HG03095 (cell line): ENCODE measurements at regions not wholly inside any gene's neighbourhood (a gene's known extent, or its start where the extent isn't known, plus 50 kb on each side); places are given as distances from the start of the nearest gene placed in this dataset.
"Not testable (repeated sequence)": the region's sequence is repeated elsewhere in the genome, so short reads cannot be mapped to it uniquely, and the experiment has no call there.

Experiments used
- ATAC-seq: cut with Tn5 transposase; IDR thresholded peaks from one replicate; pipeline ENCODE4 v1.9.1; 2021; ENCODE audit warnings: moderate library complexity; ENCODE audit not compliant: unreplicated experiment

DNA sequence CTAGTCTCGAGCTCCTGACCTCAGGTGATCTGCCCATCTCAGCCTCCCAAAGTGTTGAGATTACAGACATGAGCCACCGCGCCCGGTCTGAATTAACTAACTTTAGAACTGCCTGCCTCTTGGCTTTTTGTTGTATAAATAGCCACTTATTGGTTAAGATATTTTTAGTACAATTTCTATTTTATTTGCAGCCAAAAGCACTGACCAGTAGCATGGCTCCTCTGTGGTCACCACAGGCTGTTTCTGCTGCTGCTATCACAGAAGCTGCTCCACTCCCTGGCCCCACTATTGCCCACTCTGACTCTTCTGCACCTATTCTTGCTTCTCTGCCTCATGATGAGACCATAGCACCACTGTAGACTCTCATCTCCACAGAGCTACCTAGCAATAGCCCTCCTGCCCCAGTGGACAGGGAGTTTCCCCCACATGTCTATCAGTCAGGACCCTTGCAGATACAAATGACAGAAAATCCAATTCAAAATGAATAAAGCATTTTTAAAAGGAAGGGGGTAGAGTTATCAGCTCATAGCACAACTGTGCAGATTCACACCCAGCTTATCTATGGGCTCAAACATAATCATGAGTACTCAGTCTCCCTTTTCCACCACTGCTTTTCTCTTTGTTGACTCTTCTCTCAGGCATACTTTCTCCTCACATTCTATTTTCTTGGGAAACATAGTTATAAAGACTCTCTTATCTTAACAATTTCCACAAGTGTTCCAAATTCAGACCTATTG lies 151.8 kb upstream of the EPB41L4A start:
- no peak for ATAC-seq

DNA sequence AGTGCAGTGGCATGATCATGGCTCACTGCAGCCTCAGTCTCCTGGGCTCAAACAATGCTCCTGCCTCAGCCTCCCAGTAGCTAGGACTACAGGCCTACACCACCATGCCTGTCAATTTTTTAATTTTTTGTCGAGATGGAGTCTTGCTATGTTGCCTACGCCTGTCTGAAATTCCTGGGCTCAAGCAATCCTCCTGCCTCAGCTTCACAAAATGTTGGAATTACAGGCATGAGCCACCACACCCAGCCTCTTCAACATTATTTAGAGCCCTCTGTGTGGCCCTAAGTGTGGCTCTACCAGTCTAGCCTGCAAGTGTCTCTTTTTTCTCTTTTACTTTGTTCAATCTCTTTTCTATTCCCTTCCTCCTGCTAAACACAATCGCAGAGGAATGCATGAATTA lies 154.4 kb upstream of the EPB41L4A start:
- no peak for ATAC-seq

DNA sequence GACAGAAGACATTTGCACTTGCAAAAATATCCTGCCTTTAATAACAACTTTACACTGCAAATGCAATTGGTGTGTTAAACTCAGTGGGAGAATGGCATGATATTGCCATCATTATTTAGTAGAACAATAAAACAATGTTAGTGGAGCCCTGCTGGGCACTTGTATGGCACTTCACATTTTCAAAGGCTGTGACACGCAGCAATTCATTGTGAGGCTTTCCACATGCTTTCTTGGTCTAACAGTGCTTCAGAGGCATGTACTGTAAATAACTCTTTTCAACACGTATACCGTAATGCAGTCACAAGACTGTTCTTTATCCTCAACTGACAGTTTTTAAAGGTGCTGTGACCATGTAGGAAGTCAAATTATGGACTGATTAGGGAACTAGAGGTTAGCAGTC lies 155.5 kb upstream of the EPB41L4A start:
- no peak for ATAC-seq

DNA sequence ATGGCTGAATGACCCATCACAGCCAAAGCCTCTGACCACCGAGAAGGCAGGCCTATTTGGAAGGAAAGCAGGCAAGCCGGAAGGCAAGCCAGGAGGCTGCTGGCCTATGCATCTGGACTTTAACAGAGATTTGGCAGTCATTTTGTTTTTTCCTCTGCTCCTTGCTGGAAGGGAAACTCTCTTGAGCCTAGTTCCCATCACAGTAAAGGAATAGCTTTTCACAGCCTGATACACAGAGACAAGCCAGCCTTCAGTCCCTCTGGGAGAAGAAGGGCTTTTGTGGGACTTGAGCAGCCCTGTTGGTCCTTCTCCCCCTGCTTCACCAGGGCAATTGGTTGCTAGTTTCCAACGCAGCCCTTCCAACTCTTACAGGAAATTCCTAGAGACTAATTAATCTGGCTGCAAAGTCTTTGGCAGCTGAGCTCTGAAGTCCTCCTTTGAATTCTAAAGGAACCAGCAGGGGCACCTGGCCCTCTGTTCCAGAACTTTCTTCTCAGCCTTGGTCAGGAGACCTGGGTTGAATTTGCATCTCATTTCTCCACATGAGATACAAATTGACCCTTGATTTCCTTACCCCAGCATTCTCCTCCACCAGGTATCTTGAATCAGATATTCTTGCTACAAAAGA lies 157.3 kb upstream of the EPB41L4A start:
- ATAC-seq = no peak

DNA sequence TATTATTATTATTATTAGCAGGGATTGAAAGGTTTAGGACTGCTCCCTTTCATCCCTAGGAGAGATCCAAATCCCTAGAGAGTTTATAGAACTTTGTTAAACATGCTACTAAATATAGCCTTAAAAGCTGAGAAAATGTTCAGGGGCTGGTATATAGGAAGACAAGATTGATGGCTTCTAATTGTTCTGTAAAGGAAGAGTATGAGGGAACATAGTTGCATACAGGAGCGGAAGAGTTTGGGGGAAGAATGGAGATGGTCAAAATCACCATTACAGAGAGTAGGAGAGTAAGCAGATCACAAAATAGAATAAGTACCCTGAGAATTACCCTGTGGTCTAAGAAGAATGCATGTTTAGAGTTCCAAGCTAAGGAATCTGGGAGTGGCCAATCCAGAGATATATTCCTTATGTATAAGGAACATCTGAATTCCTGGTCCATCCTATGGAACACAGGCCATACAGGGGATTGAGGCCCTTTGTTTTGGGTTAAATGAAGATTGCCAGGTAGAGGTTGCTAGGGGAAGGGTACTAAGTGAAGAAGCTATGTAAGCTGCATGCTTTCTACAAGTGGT lies 158.0 kb upstream of the APC start:
- no peak for ATAC-seq

DNA sequence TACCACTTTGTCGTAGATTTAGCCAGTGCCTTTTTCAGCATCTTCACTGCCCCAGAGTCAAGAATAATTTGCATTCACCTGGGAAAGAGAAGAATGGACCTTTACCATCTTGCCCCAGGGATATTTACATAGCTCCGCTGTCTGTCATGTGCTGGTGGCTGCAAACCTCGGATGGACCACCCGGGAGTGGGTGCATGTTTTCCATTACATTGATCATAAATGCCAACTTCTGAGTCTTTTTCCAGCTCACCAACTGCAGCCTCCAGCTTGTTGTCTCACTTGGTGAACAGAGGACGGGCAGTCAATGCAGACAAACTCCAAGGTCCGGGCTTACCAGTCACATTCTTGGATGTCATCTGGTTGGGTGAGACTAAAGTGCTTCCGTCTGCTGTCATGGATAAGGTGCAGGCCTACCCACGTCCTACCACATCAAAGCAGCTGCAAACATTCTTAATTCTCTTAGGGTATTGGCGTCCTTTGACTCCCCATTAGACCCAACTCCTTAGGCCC lies 155.8 kb upstream of the APC start:
- no peak for ATAC-seq

DNA sequence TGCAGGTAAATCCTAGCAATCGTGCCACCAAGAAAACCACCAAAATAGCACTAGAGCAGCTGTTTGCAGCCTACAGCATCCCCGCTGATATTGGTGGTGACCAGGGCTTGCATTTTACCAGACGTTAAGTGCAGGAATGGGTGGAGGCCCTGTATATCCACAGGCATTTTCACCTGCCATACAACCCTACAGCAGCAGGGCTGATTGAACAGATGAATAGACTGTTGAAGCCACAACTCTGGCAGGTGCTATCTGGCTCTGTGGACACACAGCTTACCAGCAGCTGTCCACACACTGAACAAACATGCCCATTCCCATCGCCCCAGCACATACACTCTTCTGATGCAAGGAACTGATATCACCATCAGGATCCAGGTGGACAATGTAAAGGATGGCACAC lies 154.5 kb upstream of the APC start:
- no peak for ATAC-seq

DNA sequence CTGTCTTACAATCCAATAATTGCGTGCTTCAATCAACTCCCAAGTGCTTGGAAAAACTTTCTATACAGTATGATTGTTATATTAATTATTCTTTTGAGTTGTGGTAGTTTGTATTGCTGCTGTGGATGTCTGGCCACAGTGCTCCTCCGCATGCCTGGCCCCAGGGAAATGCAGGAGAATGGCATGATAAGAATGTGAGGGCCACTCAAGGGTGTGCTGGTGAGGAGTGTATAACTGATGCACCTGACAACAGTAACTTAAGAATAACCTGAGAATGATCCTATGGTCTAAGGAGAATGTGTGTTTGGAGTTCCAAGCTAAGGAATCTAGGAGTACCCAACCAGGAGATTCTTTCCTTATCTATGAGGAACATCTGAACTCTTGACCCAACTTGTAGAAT lies 152.9 kb upstream of the APC start:
- no peak for ATAC-seq

DNA sequence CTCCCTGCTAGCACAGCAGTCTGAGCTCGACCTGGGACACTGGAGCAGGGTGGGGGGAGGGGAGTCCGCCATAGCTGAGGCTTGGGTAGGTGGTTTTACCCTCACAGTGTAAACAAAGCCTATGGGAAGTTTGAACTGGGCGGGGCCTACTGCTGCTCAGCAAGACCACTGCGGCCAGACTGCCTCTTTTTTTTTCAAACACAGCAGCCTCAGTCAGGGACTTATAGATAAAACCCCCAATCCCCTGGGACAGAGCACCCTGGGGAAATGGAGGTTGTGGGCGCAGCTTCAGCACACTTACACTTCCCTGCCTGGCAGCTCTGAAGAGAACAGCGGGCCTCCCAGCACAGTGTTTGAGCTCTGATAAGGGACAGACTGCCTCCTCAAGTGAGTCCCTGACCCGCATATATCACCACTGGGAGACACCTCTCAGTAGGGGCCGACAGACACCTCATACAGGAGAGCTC lies 151.1 kb upstream of the APC start:
- ATAC-seq = no peak

DNA sequence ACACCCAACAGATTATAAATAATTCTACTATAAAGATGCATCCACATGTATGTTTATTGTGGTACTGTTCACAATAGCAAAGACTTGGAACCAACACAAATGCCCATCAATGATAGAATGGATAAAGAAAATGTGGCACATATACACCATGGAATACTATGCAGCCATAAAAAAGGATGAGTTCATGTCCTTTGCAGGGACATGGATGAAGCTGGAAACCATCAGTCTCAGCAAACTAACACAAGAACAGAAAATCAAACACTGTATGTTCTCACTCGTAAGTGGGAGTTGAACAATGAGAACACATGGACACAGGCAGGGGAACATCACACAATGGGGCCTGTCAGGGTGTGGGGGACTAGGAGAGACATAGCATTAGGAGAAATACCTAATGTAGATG lies 146.8 kb upstream of the APC start:
- ATAC-seq = not testable (repeated sequence)

DNA sequence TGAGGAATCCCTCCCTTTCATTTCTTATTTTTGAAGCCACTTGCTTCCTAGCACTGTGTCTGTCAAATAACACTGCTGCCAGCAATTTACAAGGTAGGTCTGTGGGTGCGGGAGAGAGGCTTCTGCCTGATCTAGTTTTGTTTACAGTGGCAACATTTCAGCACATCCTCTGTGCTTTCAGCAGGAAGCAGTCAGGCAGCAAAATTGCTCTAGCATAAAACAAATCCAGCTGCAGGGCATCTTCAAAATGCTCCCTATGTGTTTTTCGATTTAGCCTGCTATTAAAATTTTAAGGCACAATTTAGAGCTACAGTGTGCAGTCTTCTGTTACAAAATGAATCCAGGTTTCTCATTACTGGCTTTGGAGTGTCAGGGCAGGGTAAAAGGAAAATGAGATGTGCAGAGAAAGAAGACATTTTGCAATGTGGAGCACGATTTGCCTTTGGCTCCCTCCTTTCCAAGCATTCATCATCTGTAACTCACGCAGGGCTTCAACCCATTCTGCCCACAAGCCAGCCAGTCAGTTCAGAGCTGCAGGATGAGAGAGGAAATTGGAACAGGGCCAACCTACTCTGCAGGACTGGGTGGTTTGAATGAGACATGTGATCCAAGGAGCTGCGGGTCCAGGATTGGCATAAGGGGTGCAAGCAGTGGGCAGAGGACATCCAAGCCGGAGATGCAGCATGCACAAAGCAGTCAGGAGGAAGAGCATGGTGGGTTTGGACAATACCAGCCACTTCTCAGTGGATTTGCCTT lies 143.4 kb upstream of the APC start:
- ATAC-seq = no peak

DNA sequence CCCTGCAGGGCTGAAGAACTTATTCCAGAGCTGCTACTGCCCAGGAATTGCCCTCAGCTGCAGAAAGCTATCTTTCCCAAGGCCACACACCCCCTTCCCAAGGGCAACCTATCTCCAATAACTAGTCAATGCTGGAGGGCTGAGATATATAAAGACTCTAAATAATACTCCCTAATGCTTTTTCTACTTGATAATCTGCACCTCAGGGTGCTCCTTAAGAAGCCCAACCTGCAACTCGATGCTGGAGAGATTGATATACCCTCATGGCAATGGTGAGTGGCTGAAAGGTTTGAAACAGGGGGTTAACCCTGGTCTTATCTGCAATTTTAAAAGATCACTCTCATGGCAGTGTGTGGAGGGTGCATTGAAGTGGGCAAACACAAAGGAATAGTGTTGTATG lies 142.7 kb upstream of the APC start:
- no peak for ATAC-seq

DNA sequence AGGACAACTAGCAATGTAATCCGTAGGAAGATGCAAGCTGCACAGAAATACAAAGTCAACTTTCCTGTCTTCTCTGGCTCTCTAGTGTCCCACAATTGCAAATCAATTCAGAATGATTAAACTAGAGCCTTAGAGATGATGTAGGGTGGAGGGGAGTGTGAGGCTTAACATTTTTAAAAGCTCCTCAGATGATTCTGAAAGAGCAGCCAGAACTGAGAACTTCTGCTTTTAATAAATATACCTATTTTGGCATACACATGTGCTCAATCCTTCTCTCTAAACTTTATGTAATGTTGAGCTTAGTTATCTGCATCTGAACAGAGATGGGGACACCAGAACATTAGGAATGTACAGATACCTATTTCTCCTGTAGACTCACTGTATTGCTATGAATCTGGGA lies 139.9 kb upstream of the APC start:
- ATAC-seq = no peak

DNA sequence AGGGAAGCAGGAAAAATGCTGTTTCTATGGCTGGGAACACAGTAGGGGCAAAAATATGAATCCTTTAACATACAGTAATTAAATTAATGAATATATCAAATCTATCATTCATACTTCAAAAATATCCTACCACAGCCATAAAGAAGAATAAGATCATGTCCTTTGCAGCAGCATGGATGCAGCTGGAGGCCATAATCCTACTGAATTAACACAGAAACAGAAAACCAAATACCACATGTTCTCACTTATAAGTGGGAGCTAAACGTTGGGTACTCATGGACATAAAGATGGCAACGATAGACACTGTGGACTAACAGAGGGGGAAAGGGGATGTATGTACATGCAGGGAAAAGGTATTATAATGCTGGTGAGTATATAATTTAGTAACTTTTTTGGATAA lies 137.2 kb upstream of the APC start:
- not testable (repeated sequence) for ATAC-seq

DNA sequence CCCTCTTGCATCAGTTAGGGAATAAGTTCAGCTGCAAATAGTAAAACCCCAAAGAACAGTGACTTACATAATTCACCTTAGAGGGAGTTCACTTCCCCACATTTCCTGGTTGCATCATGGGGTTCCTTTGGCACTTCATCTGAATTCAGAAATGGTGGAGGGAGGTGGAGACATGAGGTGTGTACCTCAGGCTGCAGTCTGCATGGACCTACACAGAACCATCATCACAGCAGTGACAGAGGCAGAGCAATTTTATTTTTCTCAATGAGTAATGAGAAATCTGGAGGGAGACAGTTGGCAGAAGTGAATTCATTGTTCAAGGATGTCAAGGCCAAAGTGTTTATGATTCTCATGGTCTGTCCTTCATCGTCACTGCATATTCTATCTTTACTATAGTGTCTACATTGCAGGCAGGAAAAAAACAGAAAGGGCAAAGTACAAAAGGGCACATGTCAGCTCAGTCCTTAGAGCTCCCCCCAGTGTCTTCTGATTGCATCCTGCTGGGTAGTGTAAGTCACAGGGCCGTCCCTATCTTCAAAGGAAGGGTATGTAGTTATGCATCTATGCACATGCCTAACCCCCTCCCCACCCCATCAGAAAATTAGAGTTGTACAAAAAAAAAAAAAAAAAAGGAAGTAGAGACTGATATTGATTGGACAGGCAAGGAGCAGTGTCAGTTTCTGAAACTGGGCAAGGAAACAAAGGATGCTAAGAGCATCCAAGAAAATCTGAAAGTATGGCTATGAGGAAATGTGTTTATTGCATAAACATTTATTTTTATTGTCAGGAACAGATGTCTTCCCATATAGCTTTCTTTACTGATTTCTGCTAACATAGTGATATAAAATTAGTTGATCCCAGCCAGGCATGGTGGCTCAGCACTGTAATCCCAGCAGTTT lies 132.7 kb upstream of the APC start:
- no peak for ATAC-seq

DNA sequence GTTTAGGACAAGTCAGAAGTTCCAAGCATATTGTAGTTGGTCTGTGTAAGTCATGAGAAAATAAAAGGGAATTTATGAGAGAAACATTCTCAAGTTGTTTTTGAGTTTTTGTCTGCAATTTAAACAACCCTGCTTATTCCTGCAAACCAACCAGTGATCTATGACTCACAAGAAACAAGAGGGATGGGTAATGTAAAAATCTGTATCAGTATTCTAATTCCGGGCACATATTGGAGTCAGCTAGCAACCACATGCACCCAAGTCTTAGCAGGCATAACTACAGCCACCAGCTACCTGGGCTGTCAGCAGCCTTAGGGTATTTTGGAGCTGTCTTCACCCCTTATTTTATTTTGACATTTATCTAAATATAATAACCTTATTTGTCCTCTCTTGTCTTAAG lies 128.7 kb upstream of the APC start:
- ATAC-seq = no peak

DNA sequence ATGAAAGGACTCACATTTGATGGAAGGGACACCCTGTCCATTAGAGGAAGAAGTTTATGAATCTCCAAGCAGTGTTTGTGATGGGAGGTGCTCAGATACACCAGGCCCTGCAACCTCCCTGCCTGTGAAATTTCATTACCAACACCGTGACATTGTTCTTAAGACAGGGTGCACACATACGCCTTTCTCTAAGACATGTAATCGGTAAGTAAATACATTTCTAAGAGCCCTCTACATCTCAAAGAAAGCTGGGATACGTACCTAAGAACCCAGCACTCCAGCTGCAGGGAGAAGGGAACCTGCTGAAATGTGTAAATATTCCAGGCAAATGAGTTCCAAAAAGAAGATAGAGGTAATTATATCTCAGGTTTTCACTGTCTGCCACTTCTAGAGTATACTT lies 125.0 kb upstream of the APC start:
- no peak for ATAC-seq

DNA sequence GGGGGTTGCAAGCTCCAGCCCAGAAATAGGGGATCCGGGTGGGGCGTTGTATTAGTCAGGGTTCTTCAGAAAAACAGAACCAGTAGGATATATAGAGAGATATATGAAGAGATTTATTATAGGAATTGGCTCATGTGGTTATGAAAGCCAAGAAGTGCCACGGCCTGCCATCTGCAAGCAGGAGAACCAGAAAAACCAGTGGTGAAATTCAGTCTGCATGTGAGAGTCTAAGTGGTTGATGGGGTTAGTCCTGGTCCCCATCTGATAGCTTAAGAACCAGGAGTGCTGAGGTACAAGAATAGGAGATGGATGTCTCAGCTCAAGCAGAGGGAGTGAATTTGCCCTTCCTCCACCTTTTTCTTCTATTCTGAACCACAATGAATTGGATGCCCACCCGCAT lies 123.4 kb upstream of the APC start:
- ATAC-seq = no peak

DNA sequence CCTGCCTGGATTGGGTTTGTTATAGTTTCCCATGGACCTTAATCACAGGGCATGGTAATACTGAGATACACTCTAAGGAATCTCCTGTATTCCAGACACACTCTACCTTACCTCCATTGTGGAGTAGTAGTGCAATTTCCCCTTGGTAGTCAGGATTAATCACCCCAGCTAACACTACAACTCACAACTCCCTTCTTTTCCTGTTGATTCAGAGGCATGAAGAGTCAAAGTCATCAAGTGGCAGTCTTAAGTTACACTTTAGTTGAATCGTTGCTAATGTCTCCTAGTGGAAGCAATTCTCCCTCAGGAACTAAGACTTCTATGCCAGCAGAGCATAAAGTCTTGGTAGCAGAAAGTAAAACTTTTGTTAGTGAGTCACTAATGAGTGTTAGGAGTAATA lies 122.7 kb upstream of the APC start:
- ATAC-seq = no peak

DNA sequence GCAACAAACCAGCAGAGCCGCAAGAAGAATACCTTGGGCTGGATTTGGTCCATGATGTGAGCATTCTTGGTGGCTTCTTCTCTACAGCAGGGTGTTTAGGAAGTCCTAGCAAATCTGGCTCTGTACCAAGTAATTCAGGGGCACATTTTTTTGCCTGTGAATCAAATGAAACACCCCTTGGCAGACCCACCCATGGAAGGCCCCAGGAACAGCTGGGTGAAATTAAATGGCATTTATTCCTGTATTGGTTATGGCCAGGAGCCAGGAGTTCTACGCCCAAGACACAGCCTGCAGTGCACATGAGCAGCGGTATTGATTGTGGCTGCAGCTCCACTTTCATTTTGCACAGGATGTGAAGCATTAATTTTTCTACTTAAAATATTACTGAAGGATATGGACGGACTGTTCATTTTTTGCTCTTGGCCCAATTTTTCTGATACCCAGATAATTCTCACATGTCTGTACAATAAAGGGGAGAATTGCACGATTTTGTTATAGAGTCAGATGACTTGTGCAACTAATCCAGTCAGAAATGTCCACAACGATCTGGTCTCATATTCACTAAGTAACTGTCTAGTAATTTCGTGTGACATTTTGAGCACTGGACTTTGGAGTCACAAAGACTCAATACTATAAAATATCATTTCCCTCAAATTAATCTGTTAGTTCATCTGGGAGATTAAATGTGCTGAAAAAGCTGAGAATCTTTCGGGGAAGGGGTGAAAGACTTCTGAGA lies 120.7 kb upstream of the APC start:
- ATAC-seq = no peak
